ENCODE measurements at regions not wholly inside any gene's neighbourhood (a gene's known extent, or its start where the extent isn't known, plus 50 kb on each side); places are given as distances from the start of the nearest gene placed in this dataset.

DNA sequence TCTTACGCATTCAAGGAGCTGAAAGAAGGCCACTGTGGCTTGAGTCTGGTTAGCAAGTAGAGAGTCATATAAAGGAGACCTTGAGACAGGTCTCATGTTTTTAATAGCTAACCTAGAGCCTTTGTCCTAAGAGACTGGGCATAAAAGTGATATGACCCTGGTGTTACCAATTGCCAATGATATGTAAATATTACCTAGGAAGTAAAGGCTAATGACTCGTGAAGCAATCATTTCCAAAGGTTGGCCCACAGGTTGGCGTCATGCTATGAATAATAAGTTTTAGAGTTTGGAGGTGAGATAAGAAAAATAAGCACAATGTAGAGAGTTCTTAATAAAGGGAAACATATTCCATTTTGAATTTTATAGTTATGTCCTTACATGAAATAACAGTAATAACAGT is 116.6 kb upstream of the PLEKHA5 start:
- no peaks in the 10 kb centered on the region for H3K36me3 ChIP-seq
- H3K27me3 ChIP-seq, result no peaks in the 10 kb centered on the region
- no peaks in the 10 kb centered on the region for H3K4me1 ChIP-seq
- intact Hi-C loops (cut with DNase I), result no loop called here
- H3K27ac ChIP-seq, result no peak overlapping the region
- TF ChIP-seq POLR2AphosphoS5 (IDR thresholded peaks at IDR 0.05; ENCODE audit: insufficient read depth in 1 of 2, low read depth in 1 of 2), result no peak
- TF ChIP-seq, protein P1, sequence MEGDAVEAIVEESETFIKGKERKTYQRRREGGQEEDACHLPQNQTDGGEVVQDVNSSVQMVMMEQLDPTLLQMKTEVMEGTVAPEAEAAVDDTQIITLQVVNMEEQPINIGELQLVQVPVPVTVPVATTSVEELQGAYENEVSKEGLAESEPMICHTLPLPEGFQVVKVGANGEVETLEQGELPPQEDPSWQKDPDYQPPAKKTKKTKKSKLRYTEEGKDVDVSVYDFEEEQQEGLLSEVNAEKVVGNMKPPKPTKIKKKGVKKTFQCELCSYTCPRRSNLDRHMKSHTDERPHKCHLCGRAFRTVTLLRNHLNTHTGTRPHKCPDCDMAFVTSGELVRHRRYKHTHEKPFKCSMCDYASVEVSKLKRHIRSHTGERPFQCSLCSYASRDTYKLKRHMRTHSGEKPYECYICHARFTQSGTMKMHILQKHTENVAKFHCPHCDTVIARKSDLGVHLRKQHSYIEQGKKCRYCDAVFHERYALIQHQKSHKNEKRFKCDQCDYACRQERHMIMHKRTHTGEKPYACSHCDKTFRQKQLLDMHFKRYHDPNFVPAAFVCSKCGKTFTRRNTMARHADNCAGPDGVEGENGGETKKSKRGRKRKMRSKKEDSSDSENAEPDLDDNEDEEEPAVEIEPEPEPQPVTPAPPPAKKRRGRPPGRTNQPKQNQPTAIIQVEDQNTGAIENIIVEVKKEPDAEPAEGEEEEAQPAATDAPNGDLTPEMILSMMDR (IDR thresholded peaks at IDR 0.05), result no peak
- no peak for TF ChIP-seq POLR2A (IDR thresholded peaks at IDR 0.05)
- no peak for DNase-seq (ENCODE audit: extremely low spot score in 2 of 2)
- H3K9me3 ChIP-seq, result no peaks in the 10 kb centered on the region
- no peak overlapping the region for H3K4me3 ChIP-seq

GRCh38 chr12:19014240-19014639 is 115.3 kb upstream of the PLEKHA5 start:
- no peak overlapping the region for H3K4me3 ChIP-seq
- H3K27me3 ChIP-seq, result no peaks in the 10 kb centered on the region
- no peak overlapping the region for H3K27ac ChIP-seq
- intact Hi-C loops (cut with DNase I), result no loop called here
- no peak for TF ChIP-seq POLR2AphosphoS5 (IDR thresholded peaks at IDR 0.05; ENCODE audit: insufficient read depth in 1 of 2, low read depth in 1 of 2)
- TF ChIP-seq, protein P1 (IDR thresholded peaks at IDR 0.05), result no peak
- H3K4me1 ChIP-seq, result peaks cover 8% of the 10 kb centered on the region
- DNase-seq (ENCODE audit: extremely low spot score in 2 of 2), result no peak
- no peaks in the 10 kb centered on the region for H3K9me3 ChIP-seq
- H3K36me3 ChIP-seq, result no peaks in the 10 kb centered on the region

GRCh38 chr12:19015285-19015684 is 114.2 kb upstream of the PLEKHA5 start:
- Histone ChIP-seq H3K4me3 (no peak overlapping the region), H3K9me3 (no peaks in the 10 kb centered on the region), H3K27me3 (no peaks in the 10 kb centered on the region), H3K36me3 (no peaks in the 10 kb centered on the region), H3K4me1 (peaks cover 9% of the 10 kb centered on the region), H3K27ac (no peak overlapping the region)
- no peak for DNase-seq (ENCODE audit: extremely low spot score in 2 of 2)
- intact Hi-C loops (cut with DNase I), result no loop called here
- TF ChIP-seq POLR2AphosphoS5 (IDR thresholded peaks at IDR 0.05; ENCODE audit: insufficient read depth in 1 of 2, low read depth in 1 of 2) (no peak), POLR2A (IDR thresholded peaks at IDR 0.05) (no peak)
- TF ChIP-seq, protein P1 (IDR thresholded peaks at IDR 0.05), result no peak

DNA sequence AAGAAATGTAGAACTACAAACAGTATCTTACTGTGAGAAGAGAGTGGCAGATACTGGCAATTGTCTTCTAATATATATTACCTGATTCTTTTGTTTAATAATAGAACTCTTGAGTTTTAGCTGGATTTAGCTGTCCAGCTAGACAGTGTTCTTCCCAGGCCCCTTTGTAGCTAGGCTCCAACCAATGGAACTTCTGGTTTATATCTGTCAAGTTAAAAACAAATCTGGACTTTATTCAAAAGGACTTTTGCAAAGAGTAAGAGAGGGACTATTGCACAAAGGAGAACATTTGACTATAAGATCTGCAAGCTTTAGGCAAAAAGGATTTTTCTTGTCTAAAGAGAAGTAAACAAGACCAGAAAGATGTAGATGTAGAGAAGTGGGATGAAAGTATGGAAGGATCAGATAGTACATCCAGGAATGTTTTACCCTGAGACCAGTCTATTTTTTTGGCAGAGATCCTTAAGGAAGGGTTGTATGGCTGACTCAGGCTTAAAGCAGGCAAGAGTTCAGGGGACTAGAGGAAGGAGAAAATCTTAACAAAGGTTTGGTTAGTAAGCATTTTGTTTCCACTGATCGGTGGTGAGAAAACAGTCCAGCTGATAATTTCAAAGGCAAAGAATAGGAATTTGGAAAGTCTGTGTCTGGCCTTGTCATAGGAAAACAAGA is 111.1 kb upstream of the PLEKHA5 start:
- Histone ChIP-seq H3K27me3 (no peaks in the 10 kb centered on the region), H3K4me3 (no peak overlapping the region), H3K27ac (peak overlapping the region; percentile 24), H3K9me3 (no peaks in the 10 kb centered on the region), H3K36me3 (no peaks in the 10 kb centered on the region), H3K4me1 (peaks cover 9% of the 10 kb centered on the region)
- TF ChIP-seq, protein P1 (IDR thresholded peaks at IDR 0.05), result no peak
- no peak for TF ChIP-seq POLR2A (IDR thresholded peaks at IDR 0.05)
- TF ChIP-seq POLR2AphosphoS5 (IDR thresholded peaks at IDR 0.05; ENCODE audit: insufficient read depth in 1 of 2, low read depth in 1 of 2), result no peak
- intact Hi-C loops (cut with DNase I), result no loop called here
- DNase-seq (ENCODE audit: extremely low spot score in 2 of 2), result no peak

DNA sequence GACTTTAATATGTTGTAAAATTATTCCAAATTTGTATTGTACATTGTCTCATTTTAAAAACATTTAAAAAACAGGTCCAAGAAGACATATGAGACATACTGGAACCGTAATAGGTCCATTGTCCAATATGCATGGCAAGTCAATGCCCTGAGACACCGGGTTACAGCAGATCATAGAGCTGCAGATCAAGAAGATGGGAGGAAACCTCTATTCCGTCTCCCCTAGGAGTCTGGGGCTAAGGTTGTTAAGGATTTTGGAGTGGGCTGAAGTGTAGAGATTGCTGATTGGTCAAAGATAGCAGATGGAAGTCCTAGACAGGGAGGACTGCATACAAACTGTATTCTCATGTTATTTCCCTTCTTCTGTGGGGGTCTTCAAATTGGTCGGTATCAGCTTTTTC is 108.3 kb upstream of the PLEKHA5 start:
- DNase-seq (ENCODE audit: extremely low spot score in 2 of 2), result no peak
- H3K27ac ChIP-seq, result no peak overlapping the region
- peaks cover 9% of the 10 kb centered on the region for H3K4me1 ChIP-seq
- no peaks in the 10 kb centered on the region for H3K9me3 ChIP-seq
- TF ChIP-seq POLR2AphosphoS5 (IDR thresholded peaks at IDR 0.05; ENCODE audit: insufficient read depth in 1 of 2, low read depth in 1 of 2) (no peak), POLR2A (IDR thresholded peaks at IDR 0.05) (no peak)
- TF ChIP-seq, protein P1 (IDR thresholded peaks at IDR 0.05), result no peak
- H3K27me3 ChIP-seq, result no peaks in the 10 kb centered on the region
- H3K36me3 ChIP-seq, result no peaks in the 10 kb centered on the region
- intact Hi-C loops (cut with DNase I), result no loop called here
- no peak overlapping the region for H3K4me3 ChIP-seq

Data from vagina (tissue), 2 donors.